C4-2B (cell line): ENCODE measurements at regions not wholly inside any gene's neighbourhood (a gene's known extent, or its start where the extent isn't known, plus 50 kb on each side); places are given as distances from the start of the nearest gene placed in this dataset.
"Not testable (repeated sequence)": the region's sequence is repeated elsewhere in the genome, so short reads cannot be mapped to it uniquely, and the experiment has no call there.

Experiments used
- ZFX ChIP-seq: fragments of 450-650 bp; IDR thresholded peaks from 2 replicates; pipeline ENCODE4 v1.6.1; 2017
- TF ChIP-seq, protein P1 (sequence below): fragments of 450-650 bp; conservative IDR thresholded peaks from 2 replicates; pipeline ENCODE4 v1.5.1; 2017; ENCODE audit warnings: mild to moderate bottlenecking

DNA sequence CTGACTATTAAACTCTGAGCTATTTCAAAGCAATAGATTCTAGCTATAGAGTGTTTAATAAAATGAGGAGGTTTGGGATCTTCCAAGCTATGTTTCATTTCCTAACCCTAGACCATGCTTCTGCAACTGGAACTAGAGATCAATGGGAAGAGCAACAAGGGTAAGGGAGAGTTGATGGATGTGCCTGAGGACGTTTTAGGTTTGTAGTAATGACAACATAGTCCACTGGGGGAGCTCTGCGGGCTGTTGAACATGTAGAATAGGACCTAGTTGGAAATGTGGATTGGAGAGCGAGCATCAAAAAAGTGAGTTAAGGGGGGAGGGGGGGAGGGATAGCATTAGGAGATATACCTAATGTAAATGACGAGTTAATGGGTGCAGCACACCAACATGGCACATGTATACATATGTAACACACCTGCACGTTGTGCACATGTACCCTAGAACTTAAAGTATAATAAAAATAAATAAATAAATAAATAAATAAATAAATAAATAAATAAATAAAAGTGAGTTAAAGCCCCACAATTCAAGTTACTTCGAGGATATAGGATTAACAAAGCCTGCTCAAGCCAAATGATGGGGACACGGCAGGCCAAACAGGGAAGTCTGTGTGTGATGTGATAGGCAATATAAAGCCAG lies 165.7 kb upstream of the HES1 start:
- TF ChIP-seq, protein P1, sequence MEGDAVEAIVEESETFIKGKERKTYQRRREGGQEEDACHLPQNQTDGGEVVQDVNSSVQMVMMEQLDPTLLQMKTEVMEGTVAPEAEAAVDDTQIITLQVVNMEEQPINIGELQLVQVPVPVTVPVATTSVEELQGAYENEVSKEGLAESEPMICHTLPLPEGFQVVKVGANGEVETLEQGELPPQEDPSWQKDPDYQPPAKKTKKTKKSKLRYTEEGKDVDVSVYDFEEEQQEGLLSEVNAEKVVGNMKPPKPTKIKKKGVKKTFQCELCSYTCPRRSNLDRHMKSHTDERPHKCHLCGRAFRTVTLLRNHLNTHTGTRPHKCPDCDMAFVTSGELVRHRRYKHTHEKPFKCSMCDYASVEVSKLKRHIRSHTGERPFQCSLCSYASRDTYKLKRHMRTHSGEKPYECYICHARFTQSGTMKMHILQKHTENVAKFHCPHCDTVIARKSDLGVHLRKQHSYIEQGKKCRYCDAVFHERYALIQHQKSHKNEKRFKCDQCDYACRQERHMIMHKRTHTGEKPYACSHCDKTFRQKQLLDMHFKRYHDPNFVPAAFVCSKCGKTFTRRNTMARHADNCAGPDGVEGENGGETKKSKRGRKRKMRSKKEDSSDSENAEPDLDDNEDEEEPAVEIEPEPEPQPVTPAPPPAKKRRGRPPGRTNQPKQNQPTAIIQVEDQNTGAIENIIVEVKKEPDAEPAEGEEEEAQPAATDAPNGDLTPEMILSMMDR: peak; percentile 81
- not testable (repeated sequence) for TF ChIP-seq ZFX
